Cardiac muscle cell (in vitro differentiated cells and primary cell): ENCODE measurements at regions not wholly inside any gene's neighbourhood (a gene's known extent, or its start where the extent isn't known, plus 50 kb on each side); places are given as distances from the start of the nearest gene placed in this dataset.

Experiments used
- DNase-seq, 2 donors: peaks; one replicate each; pipeline versions ENCODE4 v3.0.0 to v3.0.0-alpha.2; 2010 to 2017; ENCODE audit warnings: low read depth in 1 of 2, low spot score in 1 of 2
- H3K27ac ChIP-seq: fragments of 200-600 bp; sonication (generic); 2 replicates; pipeline ENCODE4 v1.5.1; 2016
- H3K27me3 ChIP-seq: fragments of 200-600 bp; sonication (generic); 2 replicates; pipeline ENCODE4 v1.6.0; 2016; ENCODE audit warnings: control low read depth
- H3K36me3 ChIP-seq: fragments of 200-600 bp; sonication (generic); 2 replicates; pipeline ENCODE4 v1.5.1; 2016; ENCODE audit warnings: control low read depth
- H3K4me1 ChIP-seq: fragments of 200-600 bp; sonication (generic); 2 replicates; pipeline ENCODE4 v1.8.1; 2017; ENCODE audit warnings: low read depth, mild to moderate bottlenecking, mixed run types
- H3K4me3 ChIP-seq: fragments of 200-600 bp; sonication (generic); 2 replicates; pipeline ENCODE4 v1.5.1; 2016; ENCODE audit warnings: mild to moderate bottlenecking
- H3K9me3 ChIP-seq: fragments of 200-600 bp; sonication (generic); 2 replicates; pipeline ENCODE4 v1.5.1; 2017; ENCODE audit warnings: low read depth, mild to moderate bottlenecking, control low read depth
- CTCF ChIP-seq: IDR thresholded peaks from 2 replicates; pipeline ENCODE4 v1.5.1; 2012; ENCODE audit warnings: low read depth, mild to moderate bottlenecking, low read length

- no peak for TF ChIP-seq CTCF
- H3K27me3 ChIP-seq = no peaks in the 10 kb centered on the region
- no peak overlapping the region for H3K27ac ChIP-seq
- no peak for DNase-seq
- no peak overlapping the region for H3K4me3 ChIP-seq
- H3K4me1 ChIP-seq = peaks cover 2% of the 10 kb centered on the region
- no peaks in the 10 kb centered on the region for H3K36me3 ChIP-seq
- H3K9me3 ChIP-seq = no peaks in the 10 kb centered on the region
Observed at GRCh38 chr4:138915756-138916155, 99.8 kb upstream of the NOCT start.

- Histone ChIP-seq H3K9me3 (no peaks in the 10 kb centered on the region), H3K4me3 (no peak overlapping the region), H3K36me3 (no peaks in the 10 kb centered on the region), H3K4me1 (peaks cover 4% of the 10 kb centered on the region), H3K27ac (no peak overlapping the region), H3K27me3 (no peaks in the 10 kb centered on the region)
- no peak for TF ChIP-seq CTCF
- no peak for DNase-seq
Observed at GRCh38 chr4:138912704-138913340, 102.8 kb upstream of the NOCT start.

DNA sequence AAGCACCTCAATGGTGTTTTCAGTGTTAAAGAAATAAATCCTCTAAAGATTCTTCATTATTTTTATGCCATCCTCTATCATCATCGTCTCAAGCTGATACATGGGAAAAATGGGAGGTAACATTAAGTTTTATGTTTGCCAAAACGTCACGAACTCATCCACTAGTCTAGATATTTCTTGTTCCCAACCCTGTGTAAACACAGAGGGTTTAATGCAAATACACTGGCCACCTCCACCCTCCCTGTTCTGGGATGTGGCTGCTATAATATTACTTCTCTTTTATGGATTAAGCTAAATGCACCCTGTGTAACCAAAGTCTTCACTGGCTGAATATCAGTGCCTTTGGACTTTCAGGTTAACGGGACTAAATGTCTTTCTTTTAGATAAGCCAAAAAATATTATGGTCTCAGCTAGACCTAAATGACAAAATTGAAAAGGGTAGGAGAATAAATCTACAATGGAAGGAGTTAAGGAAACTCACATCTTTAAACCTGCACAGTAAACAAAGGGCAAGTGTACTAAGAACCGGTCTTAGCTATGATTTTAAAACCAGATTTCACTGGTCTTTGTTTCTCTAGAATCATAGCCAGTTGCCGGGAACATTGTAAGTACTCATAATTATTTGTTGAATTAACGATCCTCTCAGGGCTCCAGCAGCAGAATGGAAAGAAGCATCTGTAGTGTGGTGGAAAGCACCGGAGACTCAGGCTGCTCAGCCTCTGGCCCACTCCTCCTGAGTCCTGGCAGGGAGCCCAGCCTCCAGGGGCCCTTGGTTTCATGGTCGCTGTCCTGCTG, 103.5 kb upstream of the NOCT start:
- no peak for TF ChIP-seq CTCF
- no peaks in the 10 kb centered on the region for H3K36me3 ChIP-seq
- H3K9me3 ChIP-seq = no peaks in the 10 kb centered on the region
- no peaks in the 10 kb centered on the region for H3K27me3 ChIP-seq
- H3K27ac ChIP-seq = no peak overlapping the region
- no peak for DNase-seq
- H3K4me3 ChIP-seq = no peak overlapping the region
- peaks cover 4% of the 10 kb centered on the region for H3K4me1 ChIP-seq

DNA sequence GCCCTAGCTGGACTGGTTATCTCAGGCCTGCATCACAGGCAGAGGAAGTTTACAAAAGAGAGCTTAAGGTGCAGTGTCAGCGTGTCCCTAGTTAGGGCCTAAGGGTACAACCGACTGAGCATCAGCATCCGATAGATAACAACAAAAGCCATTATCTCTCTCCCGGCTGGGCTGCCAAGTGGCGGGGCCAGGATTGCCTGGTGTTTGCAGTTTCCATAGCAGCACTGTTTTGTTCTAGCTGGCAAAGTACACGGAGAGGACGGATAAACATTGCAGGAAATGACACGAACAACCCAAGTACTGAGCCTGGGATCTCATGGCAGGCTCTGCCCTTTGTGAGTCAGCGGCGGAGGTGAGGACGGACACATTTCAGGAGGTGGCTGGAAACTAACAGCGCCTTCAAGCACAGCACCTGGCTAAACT, 104.7 kb upstream of the NOCT start:
- DNase-seq = peak; percentile 46 to 93
- H3K4me1 ChIP-seq = peaks cover 4% of the 10 kb centered on the region
- H3K27me3 ChIP-seq = no peaks in the 10 kb centered on the region
- no peaks in the 10 kb centered on the region for H3K36me3 ChIP-seq
- TF ChIP-seq CTCF = no peak
- peak overlapping the region; percentile 18 for H3K27ac ChIP-seq
- peaks cover under 1% of the 10 kb centered on the region for H3K9me3 ChIP-seq
- H3K4me3 ChIP-seq = no peak overlapping the region

DNA sequence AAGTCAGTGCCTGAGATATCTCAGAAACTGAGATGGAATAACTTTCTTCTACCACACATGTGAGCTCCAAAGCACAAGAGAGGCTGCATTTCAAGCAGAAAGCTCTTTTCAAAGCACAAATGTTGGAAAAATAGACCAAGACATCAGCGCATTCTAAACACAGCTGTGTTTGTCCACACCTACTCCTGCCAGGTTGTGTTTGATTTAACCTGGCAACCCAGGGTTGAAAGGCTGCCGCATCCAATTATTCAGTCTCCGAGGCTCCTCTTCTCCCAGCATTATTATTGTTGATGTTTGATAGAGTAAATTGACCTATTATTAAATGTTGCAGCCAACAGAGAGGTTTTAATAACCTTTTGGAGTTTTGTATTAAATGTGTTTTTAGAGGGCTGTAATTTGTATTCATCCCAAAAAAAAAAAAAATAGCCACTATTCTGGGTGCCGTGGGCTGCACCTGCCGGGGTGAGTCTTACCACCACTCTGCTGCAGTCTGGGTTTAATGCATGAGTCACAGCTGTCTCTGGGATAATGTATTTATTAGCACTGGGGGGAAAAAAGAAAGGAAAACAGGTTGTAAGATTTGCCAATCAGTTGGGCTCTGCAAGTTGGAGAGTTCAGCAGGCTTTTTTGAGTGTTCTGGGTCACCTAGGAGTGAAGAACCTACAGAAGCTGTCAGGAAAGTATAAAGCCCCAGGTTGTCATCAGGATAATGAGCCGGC, 105.2 kb upstream of the NOCT start:
- no peak overlapping the region for H3K4me3 ChIP-seq
- TF ChIP-seq CTCF = no peak
- H3K36me3 ChIP-seq = no peaks in the 10 kb centered on the region
- no peak overlapping the region for H3K27ac ChIP-seq
- H3K27me3 ChIP-seq = no peaks in the 10 kb centered on the region
- peaks cover 4% of the 10 kb centered on the region for H3K4me1 ChIP-seq
- peaks cover 3% of the 10 kb centered on the region for H3K9me3 ChIP-seq
- peak in 1 of 2 donors; percentile 36 for DNase-seq
